ENCODE measurements at regions not wholly inside any gene's neighbourhood (a gene's known extent, or its start where the extent isn't known, plus 50 kb on each side); places are given as distances from the start of the nearest gene placed in this dataset.

- H3K36me3 Mint-ChIP-seq (ENCODE audit: low read depth): no peaks in the 10 kb centered on the region
- ATAC-seq: no peak
- no peaks in the 10 kb centered on the region for H3K4me1 Mint-ChIP-seq (ENCODE audit: low read depth)
- no peak for DNase-seq
- no peaks in the 10 kb centered on the region for H3K9me3 Mint-ChIP-seq (ENCODE audit: insufficient read depth)
- CTCF ChIA-PET: no interaction called here
- H3K27me3 Mint-ChIP-seq (ENCODE audit: low read depth): no peaks in the 10 kb centered on the region
- no peak overlapping the region for H3K4me3 Mint-ChIP-seq
- H3K27ac Mint-ChIP-seq: no peak overlapping the region
- POLR2A ChIA-PET: no interaction called here
Measured at GRCh38 chr20:52596256-52596655, 375.9 kb upstream of the TSHZ2 start.

- Mint-ChIP-seq H3K4me3 (no peak overlapping the region), H3K36me3 (ENCODE audit: low read depth) (no peaks in the 10 kb centered on the region), H3K27ac (no peak overlapping the region), H3K27me3 (ENCODE audit: low read depth) (no peaks in the 10 kb centered on the region), H3K9me3 (ENCODE audit: insufficient read depth) (no peaks in the 10 kb centered on the region), H3K4me1 (ENCODE audit: low read depth) (no peaks in the 10 kb centered on the region)
- CTCF ChIA-PET: no interaction called here
- POLR2A ChIA-PET: no interaction called here
- ATAC-seq: no peak
- DNase-seq: no peak
Measured at GRCh38 chr20:52595518-52595917, 376.6 kb upstream of the TSHZ2 start.

GRCh38 chr20:52593654-52594053 is 378.5 kb upstream of the TSHZ2 start:
- H3K27me3 Mint-ChIP-seq (ENCODE audit: low read depth): no peaks in the 10 kb centered on the region
- H3K9me3 Mint-ChIP-seq (ENCODE audit: insufficient read depth): no peaks in the 10 kb centered on the region
- H3K4me1 Mint-ChIP-seq (ENCODE audit: low read depth): no peaks in the 10 kb centered on the region
- ChIA-PET POLR2A (interaction anchor here (0.5 kb wide), 1 partner anchor 13 kb away, joined by 3 read pairs; no protein-coding TSS in a partner anchor), CTCF (no interaction called here)
- ATAC-seq (no peak), DNase-seq (no peak)
- H3K4me3 Mint-ChIP-seq: no peak overlapping the region
- no peak overlapping the region for H3K27ac Mint-ChIP-seq
- H3K36me3 Mint-ChIP-seq (ENCODE audit: low read depth): no peaks in the 10 kb centered on the region

GRCh38 chr20:52592567-52592966 is 379.6 kb upstream of the TSHZ2 start:
- Mint-ChIP-seq H3K27ac (no peak overlapping the region), H3K36me3 (ENCODE audit: low read depth) (no peaks in the 10 kb centered on the region), H3K9me3 (ENCODE audit: insufficient read depth) (no peaks in the 10 kb centered on the region), H3K27me3 (ENCODE audit: low read depth) (no peaks in the 10 kb centered on the region), H3K4me3 (no peak overlapping the region), H3K4me1 (ENCODE audit: low read depth) (no peaks in the 10 kb centered on the region)
- DNase-seq (no peak), ATAC-seq (no peak)
- ChIA-PET CTCF (no interaction called here), POLR2A (no interaction called here)

GRCh38 chr20:52590100-52590499 is 382.1 kb upstream of the TSHZ2 start:
- ChIA-PET CTCF (no interaction called here), POLR2A (no interaction called here)
- ATAC-seq (no peak), DNase-seq (no peak)
- H3K27me3 Mint-ChIP-seq (ENCODE audit: low read depth): no peaks in the 10 kb centered on the region
- no peak overlapping the region for H3K4me3 Mint-ChIP-seq
- no peaks in the 10 kb centered on the region for H3K36me3 Mint-ChIP-seq (ENCODE audit: low read depth)
- no peaks in the 10 kb centered on the region for H3K9me3 Mint-ChIP-seq (ENCODE audit: insufficient read depth)
- no peak overlapping the region for H3K27ac Mint-ChIP-seq
- H3K4me1 Mint-ChIP-seq (ENCODE audit: low read depth): no peaks in the 10 kb centered on the region

GRCh38 chr20:52589251-52589812 is 382.8 kb upstream of the TSHZ2 start:
- Mint-ChIP-seq H3K36me3 (ENCODE audit: low read depth) (no peaks in the 10 kb centered on the region), H3K4me3 (no peak overlapping the region), H3K27me3 (ENCODE audit: low read depth) (no peaks in the 10 kb centered on the region), H3K9me3 (ENCODE audit: insufficient read depth) (no peaks in the 10 kb centered on the region), H3K4me1 (ENCODE audit: low read depth) (no peaks in the 10 kb centered on the region), H3K27ac (no peak overlapping the region)
- DNase-seq (no peak), ATAC-seq (no peak)
- ChIA-PET POLR2A (no interaction called here), CTCF (no interaction called here)

- Mint-ChIP-seq H3K36me3 (ENCODE audit: low read depth) (no peaks in the 10 kb centered on the region), H3K27me3 (ENCODE audit: low read depth) (no peaks in the 10 kb centered on the region), H3K4me1 (ENCODE audit: low read depth) (no peaks in the 10 kb centered on the region), H3K27ac (no peak overlapping the region), H3K9me3 (ENCODE audit: insufficient read depth) (no peaks in the 10 kb centered on the region), H3K4me3 (no peak overlapping the region)
- ChIA-PET POLR2A (no interaction called here), CTCF (no interaction called here)
- no peak for DNase-seq
- ATAC-seq: no peak
Measured at GRCh38 chr20:52586660-52587059, 385.5 kb upstream of the TSHZ2 start.

- Mint-ChIP-seq H3K4me1 (ENCODE audit: low read depth) (no peaks in the 10 kb centered on the region), H3K27ac (no peak overlapping the region), H3K4me3 (no peak overlapping the region), H3K36me3 (ENCODE audit: low read depth) (no peaks in the 10 kb centered on the region), H3K9me3 (ENCODE audit: insufficient read depth) (no peaks in the 10 kb centered on the region), H3K27me3 (ENCODE audit: low read depth) (no peaks in the 10 kb centered on the region)
- ATAC-seq (no peak), DNase-seq (no peak)
- ChIA-PET POLR2A (no interaction called here), CTCF (no interaction called here)
Measured at GRCh38 chr20:52585333-52585732, 386.8 kb upstream of the TSHZ2 start.

GRCh38 chr20:52578559-52578958 is 387.0 kb upstream of the ZFP64 start:
- no peaks in the 10 kb centered on the region for H3K27me3 Mint-ChIP-seq (ENCODE audit: low read depth)
- DNase-seq: no peak
- H3K27ac Mint-ChIP-seq: no peak overlapping the region
- no peak overlapping the region for H3K4me3 Mint-ChIP-seq
- ChIA-PET CTCF (no interaction called here), POLR2A (no interaction called here)
- no peaks in the 10 kb centered on the region for H3K4me1 Mint-ChIP-seq (ENCODE audit: low read depth)
- no peak for ATAC-seq
- H3K9me3 Mint-ChIP-seq (ENCODE audit: insufficient read depth): no peaks in the 10 kb centered on the region
- H3K36me3 Mint-ChIP-seq (ENCODE audit: low read depth): no peaks in the 10 kb centered on the region

- Mint-ChIP-seq H3K4me3 (no peak overlapping the region), H3K9me3 (ENCODE audit: insufficient read depth) (no peaks in the 10 kb centered on the region), H3K36me3 (ENCODE audit: low read depth) (no peaks in the 10 kb centered on the region), H3K4me1 (ENCODE audit: low read depth) (no peaks in the 10 kb centered on the region), H3K27me3 (ENCODE audit: low read depth) (no peaks in the 10 kb centered on the region), H3K27ac (no peak overlapping the region)
- ATAC-seq (no peak), DNase-seq (no peak)
- CTCF ChIA-PET: no interaction called here
- POLR2A ChIA-PET: no interaction called here
Measured at GRCh38 chr20:52577696-52578095, 386.1 kb upstream of the ZFP64 start.

- ChIA-PET POLR2A (no interaction called here), CTCF (no interaction called here)
- no peaks in the 10 kb centered on the region for H3K36me3 Mint-ChIP-seq (ENCODE audit: low read depth)
- no peaks in the 10 kb centered on the region for H3K27me3 Mint-ChIP-seq (ENCODE audit: low read depth)
- no peak for DNase-seq
- no peaks in the 10 kb centered on the region for H3K9me3 Mint-ChIP-seq (ENCODE audit: insufficient read depth)
- ATAC-seq: no peak
- no peaks in the 10 kb centered on the region for H3K4me1 Mint-ChIP-seq (ENCODE audit: low read depth)
- H3K4me3 Mint-ChIP-seq: no peak overlapping the region
- no peak overlapping the region for H3K27ac Mint-ChIP-seq
Measured at GRCh38 chr20:52572687-52573086, 381.1 kb upstream of the ZFP64 start.

GRCh38 chr20:52569201-52569600 is 377.6 kb upstream of the ZFP64 start:
- no peaks in the 10 kb centered on the region for H3K36me3 Mint-ChIP-seq (ENCODE audit: low read depth)
- ATAC-seq (no peak), DNase-seq (no peak)
- H3K4me3 Mint-ChIP-seq: no peak overlapping the region
- no peaks in the 10 kb centered on the region for H3K9me3 Mint-ChIP-seq (ENCODE audit: insufficient read depth)
- CTCF ChIA-PET: no interaction called here
- no peaks in the 10 kb centered on the region for H3K27me3 Mint-ChIP-seq (ENCODE audit: low read depth)
- POLR2A ChIA-PET: no interaction called here
- no peak overlapping the region for H3K27ac Mint-ChIP-seq
- H3K4me1 Mint-ChIP-seq (ENCODE audit: low read depth): no peaks in the 10 kb centered on the region

- Mint-ChIP-seq H3K27me3 (ENCODE audit: low read depth) (no peaks in the 10 kb centered on the region), H3K4me1 (ENCODE audit: low read depth) (no peaks in the 10 kb centered on the region), H3K27ac (no peak overlapping the region), H3K36me3 (ENCODE audit: low read depth) (no peaks in the 10 kb centered on the region), H3K4me3 (no peak overlapping the region), H3K9me3 (ENCODE audit: insufficient read depth) (no peaks in the 10 kb centered on the region)
- DNase-seq: no peak
- CTCF ChIA-PET: no interaction called here
- ATAC-seq: no peak
- POLR2A ChIA-PET: no interaction called here
Measured at GRCh38 chr20:52565614-52566013, 374.0 kb upstream of the ZFP64 start.
